Stimulated activated naive CD8-positive, alpha-beta T cell treated with anti-CD3 and anti-CD28 coated beads, Interleukin-15, Interleukin-2, amounts not matched to agents 100 U/mL and 50 U/mL, for 24 hours (primary cell): ENCODE measurements at regions not wholly inside any gene's neighbourhood (a gene's known extent, or its start where the extent isn't known, plus 50 kb on each side); places are given as distances from the start of the nearest gene placed in this dataset.
"Not testable (repeated sequence)": the region's sequence is repeated elsewhere in the genome, so short reads cannot be mapped to it uniquely, and the experiment has no call there.

Experiments used
- ATAC-seq: fragments of 150-1000 bp; cut with Tn5 transposase; one replicate; pipeline ENCODE4 v1.10.0; 2021
- DNase-seq: peaks from one replicate; pipeline ENCODE4 v3.0.0; 2021

DNA sequence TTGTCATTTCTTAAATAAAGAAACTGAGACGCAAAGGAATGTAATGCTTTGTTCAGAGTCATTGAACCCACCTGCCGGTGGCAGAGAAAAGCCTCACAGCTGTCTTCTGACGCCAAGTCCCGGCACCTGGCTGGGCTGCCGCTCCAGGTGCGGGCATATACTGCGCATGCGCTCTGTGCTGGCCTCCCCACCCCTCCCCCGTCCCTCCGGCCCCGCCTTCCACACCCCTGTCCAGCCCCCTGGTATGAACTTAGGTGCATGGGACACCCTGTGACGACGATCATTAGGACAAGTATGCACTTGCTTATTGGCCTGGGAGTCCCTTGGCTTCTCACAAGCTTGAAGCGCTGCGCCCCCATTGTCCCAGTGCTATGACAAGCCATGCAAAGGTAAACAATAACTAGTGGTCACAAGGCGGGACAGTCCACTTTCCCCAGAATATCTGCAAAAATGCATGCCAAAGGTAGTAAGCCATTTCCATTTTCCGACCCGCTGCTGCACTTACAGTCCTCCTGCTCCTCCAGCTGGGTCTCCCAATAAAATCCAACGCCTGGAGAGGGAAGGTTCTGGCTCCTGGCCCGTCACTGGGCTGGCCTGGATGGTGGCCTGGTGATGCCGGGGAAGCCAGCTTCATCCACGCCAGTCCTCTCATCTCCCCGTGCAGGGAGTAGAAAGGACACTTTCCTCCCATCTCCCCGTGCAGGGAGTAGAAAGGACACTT lies 100.4 kb downstream of the PSMG1 start:
- ATAC-seq (no peak), DNase-seq (no peak)

DNA sequence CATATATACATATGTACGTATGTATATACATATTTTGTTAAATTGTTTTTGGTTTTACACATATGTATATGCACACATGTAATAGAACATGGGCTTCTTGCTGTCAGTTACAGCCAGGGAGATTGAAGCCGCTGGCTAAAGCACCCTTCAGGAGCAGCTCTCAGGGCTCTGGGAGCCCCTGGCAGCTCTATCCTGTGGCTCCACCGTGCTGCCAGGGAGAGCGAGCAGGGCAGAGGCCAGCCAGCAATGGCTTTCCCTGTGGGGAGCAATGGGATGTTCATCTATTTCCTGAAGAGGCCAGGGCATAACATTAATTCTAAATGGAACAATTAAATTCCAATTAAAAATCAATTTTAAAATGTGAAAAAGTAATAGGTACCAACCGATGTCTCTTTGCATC lies 102.9 kb downstream of the PSMG1 start:
- DNase-seq (no peak), ATAC-seq (no peak)

DNA sequence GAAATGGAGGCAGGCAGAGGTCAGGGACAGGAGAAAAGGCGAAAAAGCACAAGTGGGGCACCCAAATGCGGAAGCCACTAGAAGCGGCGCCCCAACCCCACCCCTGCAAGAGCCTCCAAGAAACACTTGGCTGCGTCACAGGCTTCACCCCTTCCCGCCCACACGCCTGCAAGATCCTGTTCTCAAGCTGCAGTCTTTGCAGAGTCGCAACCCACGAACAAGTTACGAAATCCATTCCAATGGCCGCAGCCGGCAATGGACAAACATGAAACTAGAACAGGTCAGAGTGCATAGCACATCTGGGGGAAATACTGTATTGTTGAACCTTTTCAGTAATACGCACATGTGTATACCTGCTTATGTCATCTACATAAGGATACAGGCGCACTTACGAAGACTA lies 103.6 kb downstream of the PSMG1 start:
- ATAC-seq (no peak), DNase-seq (no peak)

DNA sequence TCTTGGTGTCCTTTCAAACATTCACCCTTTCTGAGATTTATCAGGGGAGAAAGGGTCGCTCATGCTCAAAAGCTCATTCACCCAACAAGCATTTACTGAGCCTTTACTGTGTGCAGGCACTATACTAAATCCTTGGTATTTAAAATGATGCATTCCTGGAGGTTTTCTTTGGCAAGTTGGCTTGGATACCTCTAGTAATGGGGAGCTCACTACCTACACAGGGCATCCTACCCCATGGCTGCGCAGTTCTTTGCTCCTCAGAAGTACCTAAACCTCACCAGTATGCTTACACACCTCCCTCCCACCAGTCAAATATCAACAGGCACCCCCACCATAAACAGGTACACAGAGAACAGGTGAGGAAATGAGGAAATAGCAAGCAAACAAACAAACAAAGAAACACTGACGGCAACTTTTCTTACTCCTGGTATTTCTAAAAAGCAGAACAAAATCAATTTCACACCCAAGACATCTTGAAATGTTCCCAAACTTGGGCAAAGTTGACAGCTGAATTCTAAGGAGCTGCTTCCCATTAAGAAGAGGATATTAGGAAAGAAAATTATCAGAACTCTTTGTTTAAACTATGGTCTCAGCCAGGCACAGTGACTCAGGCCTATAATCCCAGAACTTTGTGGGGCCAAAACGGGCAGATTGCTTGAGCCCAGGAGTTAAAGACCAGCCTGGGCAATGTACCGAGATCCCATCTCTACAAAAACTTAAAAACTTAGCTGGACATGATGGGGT lies 104.8 kb downstream of the PSMG1 start:
- no peak for DNase-seq
- ATAC-seq = no peak

DNA sequence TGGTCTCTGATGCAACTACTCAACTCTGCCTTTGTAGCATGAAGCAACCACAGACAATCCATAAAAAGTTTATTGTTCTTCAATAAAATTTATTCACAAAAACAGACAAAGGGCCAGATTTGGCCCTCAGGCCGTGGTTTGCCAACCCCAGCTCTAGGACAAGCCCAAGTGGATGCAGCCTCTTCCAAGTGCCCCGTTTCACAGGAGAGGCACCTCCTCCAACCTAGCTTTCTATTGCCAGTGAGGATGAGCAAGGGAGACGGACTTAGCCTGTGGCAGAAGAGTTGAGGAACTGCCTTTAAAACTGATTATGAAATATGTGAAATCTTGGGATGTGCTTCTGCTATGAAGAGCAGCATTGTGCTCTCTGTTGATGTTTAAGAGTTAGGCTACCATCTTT lies 105.4 kb downstream of the PSMG1 start:
- ATAC-seq = no peak
- DNase-seq = no peak

DNA sequence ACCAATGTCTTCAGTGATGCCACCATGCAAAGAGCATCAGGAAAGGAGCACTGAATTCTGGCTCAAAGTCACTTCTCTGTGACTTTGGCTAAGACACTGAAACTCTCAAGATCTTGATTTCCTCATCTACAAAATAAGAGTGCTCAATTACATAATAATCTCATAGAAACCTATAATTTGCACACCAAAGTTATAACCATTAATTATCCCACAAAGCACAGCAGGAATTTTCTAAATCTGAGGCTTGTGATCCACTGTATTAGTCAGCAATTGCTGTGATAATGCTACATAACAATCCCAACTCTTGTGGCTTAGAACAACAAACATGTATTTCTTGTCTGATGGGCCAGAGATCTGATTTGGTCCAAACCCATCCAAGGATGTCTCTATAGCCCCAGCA lies 108.7 kb downstream of the PSMG1 start:
- ATAC-seq = no peak
- no peak for DNase-seq

DNA sequence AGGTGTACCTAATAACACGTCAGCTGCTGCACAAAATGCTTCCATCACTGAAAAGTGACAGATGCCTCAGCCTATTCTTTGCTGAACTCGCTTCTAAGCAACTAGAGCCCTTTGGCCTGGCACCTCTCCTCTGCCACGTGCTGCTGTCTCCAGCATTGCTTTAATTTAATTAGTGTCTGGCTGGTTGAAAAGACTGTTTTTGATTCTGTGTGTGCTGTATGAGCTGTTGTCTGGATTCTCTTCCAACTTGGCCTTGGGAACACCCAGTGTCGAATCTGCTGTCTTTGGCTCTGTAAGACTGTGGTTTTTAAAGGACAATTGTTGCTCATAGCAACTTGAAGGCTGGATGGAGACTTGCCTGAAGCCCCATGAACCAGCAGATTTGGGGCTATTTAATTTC lies 109.5 kb downstream of the PSMG1 start:
- ATAC-seq (no peak), DNase-seq (no peak)

DNA sequence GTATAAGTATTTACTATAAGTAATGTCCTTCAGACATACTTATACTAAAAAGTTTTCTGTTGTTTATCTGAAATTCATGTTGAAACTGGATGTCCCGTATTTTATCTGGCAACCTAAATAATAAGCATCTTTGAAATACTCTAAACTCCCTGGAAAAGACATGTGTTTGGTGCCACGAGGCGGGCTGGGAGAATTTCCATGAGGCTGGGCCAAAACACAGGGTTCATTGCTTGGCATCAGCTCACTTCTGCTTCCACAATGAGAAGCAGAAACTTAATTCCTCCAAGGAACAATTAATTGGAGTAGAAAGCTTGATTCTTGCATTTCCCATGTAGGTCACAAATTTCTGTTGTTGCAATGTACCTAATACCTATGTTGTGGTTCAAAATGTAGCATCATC lies 110.2 kb downstream of the PSMG1 start:
- DNase-seq = no peak
- no peak for ATAC-seq

DNA sequence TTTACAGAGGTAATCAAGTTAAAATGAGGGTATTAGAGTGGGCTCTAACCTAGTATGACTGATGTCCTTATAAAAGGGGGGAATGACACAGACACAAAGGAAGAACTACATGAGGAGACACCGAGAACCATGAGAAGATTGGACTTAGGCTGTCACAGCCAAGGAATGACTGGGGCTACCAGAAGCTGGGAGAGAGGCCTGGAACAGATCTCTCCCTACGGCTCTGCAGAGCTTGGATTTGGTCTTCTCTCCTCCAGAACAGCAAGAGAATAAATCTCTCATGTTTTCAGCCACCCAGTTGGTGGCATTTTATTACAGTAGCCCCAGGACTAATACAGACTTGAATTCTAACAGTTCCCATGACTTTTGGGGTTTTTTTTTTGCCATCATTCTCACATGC lies 110.8 kb downstream of the PSMG1 start:
- DNase-seq = no peak
- no peak for ATAC-seq

DNA sequence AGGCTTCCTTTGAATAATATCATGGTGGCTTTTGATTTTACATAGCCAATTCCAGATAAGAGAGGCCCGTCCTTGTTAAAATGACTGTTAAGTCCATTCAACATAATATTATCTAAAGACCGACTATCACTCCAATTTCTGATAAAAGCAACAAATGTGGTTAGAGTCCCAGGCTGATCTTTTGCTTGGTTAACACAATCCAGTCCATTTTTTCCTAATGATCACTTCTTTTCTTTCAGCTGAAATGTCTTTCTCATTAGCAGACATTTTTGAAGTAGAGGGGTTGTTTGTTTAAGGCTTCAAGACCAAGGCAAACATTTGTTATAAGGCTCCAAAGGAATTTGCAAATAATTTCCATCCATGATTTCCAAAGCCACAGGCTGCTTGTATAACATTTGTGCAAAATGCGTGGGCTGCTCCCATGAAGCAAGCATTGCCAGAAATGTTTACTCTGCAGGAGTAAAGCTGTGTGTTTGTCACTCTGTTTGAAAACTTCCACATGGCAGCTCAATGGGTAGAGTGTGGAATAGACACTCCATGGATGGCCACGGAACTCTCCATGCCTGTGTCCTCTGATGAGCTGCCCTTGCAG lies 111.5 kb downstream of the PSMG1 start:
- DNase-seq (no peak), ATAC-seq (no peak)

DNA sequence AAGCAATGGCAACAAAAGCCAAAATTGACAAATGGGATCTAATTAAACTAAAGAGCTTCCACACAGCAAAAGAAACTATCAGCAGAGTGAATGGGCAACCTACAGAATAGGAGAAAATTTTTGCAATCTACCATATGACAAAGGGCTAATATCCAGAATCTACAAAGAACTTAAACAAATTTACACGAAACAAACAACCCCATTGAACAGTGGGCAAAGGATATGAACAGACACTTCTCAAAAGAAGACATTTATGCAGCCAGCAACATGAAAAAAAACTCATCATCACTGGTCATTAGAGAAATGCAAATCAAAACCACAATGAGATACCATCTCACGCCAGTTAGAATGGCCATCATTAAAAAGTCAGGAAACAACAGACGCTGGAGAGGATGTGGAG lies 113.4 kb downstream of the PSMG1 start:
- ATAC-seq, DNase-seq: not testable (repeated sequence)

DNA sequence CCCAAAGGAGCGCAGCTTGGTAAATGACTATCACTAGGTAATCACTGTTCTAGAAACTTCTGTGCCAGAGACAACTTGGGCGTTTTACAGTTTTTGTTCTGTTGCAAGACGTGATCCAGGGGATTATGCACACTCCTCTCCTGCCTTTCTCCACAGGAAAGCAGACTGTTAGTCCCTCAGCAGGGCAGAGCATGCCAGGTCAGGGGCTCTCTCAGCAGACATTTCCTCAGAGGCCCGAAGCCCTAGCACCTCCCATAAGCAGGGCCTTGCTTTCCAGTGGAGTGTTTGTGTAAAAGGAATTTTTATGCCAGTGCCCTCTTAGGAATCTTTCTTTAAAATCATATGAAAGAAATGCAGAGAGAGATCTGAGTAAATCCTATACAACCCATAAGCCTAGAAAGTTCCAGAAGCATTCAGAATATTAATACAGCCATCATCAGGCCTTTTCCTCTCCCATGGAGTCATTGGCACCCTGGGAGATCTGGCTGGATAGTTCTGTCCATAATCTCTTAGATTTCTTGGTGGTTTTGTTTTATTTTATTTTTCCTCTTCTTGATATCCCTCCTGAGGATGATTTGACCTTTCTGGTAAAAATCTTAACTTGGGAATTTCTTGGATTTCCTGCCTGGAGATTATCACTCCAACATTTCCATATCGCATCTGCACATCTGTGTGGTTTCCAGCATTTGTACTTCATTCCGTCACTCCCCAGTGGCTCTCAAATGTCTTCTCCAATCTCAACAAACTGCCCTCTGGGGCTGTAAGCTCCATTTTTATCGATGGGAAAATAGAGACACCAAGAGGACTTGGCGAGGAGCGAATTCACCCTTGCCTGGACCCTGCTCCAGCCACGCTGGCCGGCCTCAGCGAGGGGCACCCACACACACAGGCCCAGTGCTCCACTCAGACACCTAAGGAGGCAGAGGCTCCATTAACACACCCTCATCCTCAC lies 116.1 kb downstream of the PSMG1 start:
- no peak for DNase-seq
- no peak for ATAC-seq

DNA sequence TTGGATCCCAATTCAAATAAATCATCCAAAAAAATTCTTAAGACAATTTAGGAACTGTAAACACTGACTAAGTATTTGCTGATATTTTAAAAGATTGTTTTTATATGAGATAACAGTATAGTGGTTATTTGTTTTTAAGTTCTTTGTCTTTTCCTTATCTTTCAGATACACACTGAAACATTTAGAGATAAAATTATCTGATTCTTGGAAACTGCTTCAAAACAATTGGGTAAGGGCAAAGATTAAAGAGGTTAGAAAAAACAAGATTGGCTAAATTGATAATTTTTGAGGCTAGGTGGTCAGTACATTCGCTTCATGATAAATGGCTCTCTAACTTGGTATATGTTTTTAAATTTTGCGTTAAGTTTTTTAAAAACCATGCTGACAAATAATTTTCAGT lies 117.3 kb downstream of the PSMG1 start:
- ATAC-seq = no peak

DNA sequence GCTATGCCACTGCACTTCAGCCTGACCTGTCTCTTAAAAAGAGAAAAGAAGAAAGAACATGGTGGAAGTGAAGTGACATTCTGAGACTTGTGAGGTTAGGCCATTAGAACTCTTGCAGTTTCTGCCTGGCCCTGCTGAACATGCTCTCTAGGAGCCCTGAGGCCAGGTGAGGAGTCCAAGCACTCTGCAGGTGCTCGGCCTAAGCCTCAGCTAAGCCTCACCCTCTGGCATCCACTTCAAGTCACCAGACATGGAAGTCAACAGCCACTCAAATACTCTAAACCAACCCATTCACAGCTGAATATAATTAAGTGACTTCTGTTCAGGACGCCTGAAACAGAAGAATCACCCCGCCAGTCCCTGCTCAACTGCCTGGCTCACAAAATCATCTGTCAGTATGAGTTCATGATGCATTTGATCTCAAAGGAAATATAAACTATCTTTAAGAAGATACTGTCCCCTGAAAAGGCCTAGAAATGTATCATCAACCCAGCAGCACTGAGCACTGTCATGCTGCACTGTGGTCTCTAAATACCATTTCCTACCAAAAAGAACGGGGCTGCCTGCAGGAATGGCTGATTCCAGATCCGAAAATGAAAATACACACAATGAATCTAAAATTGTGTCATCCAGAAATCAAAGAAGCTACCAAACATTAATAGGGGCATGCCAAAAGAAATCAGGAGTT lies 118.8 kb downstream of the PSMG1 start:
- DNase-seq (no peak), ATAC-seq (no peak)

More for the DNA sequence above, 117.3 kb downstream of the PSMG1 start:
- DNase-seq = no peak

DNA sequence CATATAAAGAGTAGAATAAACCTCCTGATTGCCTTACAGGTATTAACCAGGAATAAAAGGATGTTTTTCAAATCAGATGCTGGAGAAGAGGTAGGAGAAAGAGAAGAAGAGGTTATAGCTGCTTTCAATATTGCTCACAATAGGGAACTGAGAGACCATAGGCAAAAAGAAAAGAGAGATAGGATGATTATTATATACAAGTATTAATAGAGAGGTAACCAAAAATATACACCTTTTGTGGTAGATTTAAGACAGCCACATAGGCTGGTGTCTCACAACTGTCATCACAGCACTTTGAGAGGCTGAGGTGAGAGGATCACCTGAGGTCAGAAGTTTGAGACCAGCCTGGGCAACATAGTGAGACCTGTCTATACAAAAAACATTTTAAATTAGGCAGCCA lies 119.7 kb downstream of the PSMG1 start:
- DNase-seq (no peak), ATAC-seq (no peak)

DNA sequence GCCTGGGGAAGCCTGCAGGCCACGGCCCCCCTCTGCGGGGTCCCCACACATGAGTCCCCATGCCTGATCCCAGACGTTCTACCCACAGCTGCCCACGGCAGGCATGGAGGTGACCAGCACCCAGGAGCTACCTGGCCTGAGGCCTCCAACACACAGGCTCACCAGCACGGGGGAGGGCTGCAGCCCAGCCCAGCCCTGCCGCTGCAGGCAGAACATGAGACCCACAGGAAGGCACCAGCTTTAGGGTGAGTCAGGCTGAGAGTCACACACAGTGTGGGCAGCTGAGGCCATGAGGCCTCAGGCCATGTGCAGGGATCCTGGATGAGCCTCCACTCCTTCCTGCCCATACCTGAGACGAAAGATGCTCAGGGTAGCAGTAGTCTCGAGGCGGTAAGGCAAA lies 121.1 kb downstream of the PSMG1 start:
- DNase-seq (no peak), ATAC-seq (no peak)

DNA sequence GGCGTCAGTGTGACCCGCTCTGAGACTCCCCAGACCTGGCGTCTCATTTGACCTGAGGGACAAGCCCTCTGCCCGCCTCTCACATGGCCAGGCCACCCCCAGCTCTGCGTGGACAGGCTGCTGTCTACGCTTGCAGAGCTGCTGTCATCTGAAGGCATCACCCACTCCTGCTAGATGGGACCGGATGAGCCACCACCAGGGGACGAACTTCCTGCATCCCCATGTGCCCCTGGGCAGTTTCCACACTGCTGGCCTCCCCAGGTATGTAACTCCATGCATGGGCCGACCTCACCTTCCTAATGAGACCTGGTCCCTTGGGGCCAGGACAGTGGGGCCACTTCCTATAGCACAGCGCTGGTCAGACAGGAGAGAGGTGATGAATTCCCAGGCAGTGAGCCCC lies 121.5 kb downstream of the PSMG1 start:
- DNase-seq = no peak
- no peak for ATAC-seq

DNA sequence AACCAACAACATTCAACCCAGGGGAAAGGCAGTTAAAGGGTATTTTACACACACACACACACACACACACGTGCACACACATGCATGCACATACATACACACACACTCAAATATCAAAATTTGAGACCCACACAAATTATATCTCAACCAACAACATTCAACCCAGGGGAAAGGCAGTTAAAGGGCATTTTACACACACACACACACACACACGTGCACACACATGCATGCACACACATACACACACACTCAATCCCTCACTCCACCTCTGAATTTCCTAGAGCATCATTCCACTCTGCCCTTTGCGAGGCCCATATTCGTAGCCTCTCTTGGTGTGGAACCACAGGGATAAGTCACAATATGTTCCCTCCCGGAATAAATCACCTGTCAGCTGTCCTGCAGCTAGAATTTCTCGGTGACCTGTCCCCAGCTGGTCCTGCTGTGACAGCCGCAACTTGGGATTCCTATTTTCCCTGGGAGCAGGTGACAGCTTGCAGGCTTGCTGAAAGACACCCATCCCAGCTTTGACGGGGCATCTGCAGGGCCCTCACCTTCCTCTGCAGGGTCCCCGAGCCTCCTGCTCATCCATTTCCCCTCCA lies 122.7 kb downstream of the PSMG1 start:
- DNase-seq = no peak
- ATAC-seq = no peak

DNA sequence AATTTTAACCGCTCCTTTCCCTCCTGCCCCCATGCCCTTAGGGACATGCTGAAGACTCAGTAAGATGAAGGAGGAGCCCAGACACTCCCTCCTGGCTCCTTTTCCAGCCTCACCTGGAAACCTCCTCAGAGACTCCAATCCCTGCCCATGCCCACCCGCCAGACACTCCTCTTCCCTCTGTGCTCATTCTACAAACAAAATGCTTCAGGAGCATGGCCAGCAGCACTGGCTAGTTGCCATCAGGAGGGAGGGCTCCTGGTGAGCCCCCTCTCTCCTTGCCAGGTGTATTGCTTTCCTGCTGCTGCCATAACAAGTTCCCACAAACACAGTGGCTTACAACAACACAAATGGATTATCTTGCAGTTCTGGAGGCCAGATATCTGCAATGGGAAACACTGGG lies 126.1 kb downstream of the PSMG1 start:
- no peak for ATAC-seq
- DNase-seq = no peak

DNA sequence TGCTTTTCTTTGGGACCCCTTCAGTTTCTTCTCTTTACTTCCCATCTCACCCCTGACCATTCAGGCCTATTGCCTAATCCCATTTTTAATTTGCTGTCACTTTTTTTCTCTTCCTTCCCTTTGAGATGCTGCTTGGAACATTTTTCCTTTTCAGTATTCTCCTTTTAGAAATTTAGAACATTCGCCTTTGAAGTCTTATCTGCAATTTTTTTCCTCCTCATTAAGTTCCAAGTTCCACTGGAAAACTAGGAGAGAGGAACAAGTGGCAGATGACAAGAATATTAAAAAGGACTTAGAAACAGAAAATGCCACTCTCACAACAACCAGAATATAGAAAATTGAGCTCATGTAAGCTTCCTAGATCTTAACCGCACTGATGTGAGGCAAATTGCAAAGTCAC lies 126.6 kb downstream of the PSMG1 start:
- ATAC-seq (no peak), DNase-seq (no peak)

DNA sequence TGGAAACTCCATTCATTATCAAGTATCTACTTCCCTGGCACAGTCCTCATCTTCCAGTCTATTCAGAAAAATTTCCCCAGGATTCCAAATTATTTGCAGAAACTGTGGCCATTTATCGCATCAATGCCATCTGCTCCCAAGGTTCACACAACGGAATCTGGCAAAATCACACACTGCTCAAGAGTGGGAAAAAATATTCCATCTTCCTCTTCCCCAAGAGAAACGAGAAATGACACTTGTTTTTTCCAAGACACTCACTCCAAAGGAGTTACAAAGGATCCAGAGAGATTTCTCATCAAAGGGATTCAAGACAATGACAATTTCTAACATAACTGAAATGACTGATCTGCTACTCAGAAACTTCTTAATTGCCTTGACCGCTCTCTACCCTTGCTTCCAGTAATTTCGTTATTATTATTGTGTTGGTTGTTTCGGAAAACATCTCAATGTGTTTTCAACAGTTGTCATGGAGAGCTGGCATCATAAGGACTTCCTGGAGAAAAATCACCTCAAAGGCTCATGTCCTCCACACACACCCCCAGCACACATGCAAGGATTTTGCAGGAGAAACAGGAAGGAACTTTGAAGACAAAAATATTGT lies 128.0 kb downstream of the PSMG1 start:
- no peak for DNase-seq
- ATAC-seq = no peak
